DMS53 (cell line): ENCODE measurements at regions not wholly inside any gene's neighbourhood (a gene's known extent, or its start where the extent isn't known, plus 50 kb on each side); places are given as distances from the start of the nearest gene placed in this dataset.

ENCODE experiments used
- DNase-seq: peaks from one replicate; lab custom pipeline; 2025; lab: John Stamatoyannopoulos, UW

- DNase-seq: no peak
Measured at GRCh38 chr19:31402529-31403316, 53.5 kb upstream of the TSHZ3 start.

- no peak for DNase-seq
Measured at GRCh38 chr19:31406106-31406505, 56.9 kb upstream of the TSHZ3 start.

- no peak for DNase-seq
Measured at GRCh38 chr19:31408460-31409124, 59.4 kb upstream of the TSHZ3 start.

GRCh38 chr19:31413353-31413752 is 64.1 kb upstream of the TSHZ3 start:
- DNase-seq: no peak

GRCh38 chr19:31415322-31415721 is 66.1 kb upstream of the TSHZ3 start:
- no peak for DNase-seq

- DNase-seq: no peak
Measured at GRCh38 chr19:31416548-31416947, 67.3 kb upstream of the TSHZ3 start.

- DNase-seq: no peak
Measured at GRCh38 chr19:31418055-31418454, 68.8 kb upstream of the TSHZ3 start.

- DNase-seq: no peak
Measured at GRCh38 chr19:31418692-31419430, 69.6 kb upstream of the TSHZ3 start.

- DNase-seq: no peak
Measured at GRCh38 chr19:31419871-31420445, 70.7 kb upstream of the TSHZ3 start.

GRCh38 chr19:31421082-31421481 is 71.8 kb upstream of the TSHZ3 start:
- no peak for DNase-seq

- no peak for DNase-seq
Measured at GRCh38 chr19:31421856-31422255, 72.6 kb upstream of the TSHZ3 start.

- no peak for DNase-seq
Measured at GRCh38 chr19:31423896-31424295, 74.7 kb upstream of the TSHZ3 start.

GRCh38 chr19:31424861-31425620 is 75.8 kb upstream of the TSHZ3 start:
- DNase-seq: no peak

- no peak for DNase-seq
Measured at GRCh38 chr19:31427857-31428256, 78.6 kb upstream of the TSHZ3 start.

GRCh38 chr19:31430381-31430780 is 81.1 kb upstream of the TSHZ3 start:
- DNase-seq: no peak

- DNase-seq: no peak
Measured at GRCh38 chr19:31432201-31432810, 83.1 kb upstream of the TSHZ3 start.

- no peak for DNase-seq
Measured at GRCh38 chr19:31436121-31436776, 87.0 kb upstream of the TSHZ3 start.

- no peak for DNase-seq
Measured at GRCh38 chr19:31438401-31439269, 89.4 kb upstream of the TSHZ3 start.

GRCh38 chr19:31439270-31439573 is 90.0 kb upstream of the TSHZ3 start:
- peak; percentile 0 for DNase-seq

GRCh38 chr19:31444931-31445330 is 95.7 kb upstream of the TSHZ3 start:
- no peak for DNase-seq
